ENCODE measurements at regions not wholly inside any gene's neighbourhood (a gene's known extent, or its start where the extent isn't known, plus 50 kb on each side); places are given as distances from the start of the nearest gene placed in this dataset.

DNA sequence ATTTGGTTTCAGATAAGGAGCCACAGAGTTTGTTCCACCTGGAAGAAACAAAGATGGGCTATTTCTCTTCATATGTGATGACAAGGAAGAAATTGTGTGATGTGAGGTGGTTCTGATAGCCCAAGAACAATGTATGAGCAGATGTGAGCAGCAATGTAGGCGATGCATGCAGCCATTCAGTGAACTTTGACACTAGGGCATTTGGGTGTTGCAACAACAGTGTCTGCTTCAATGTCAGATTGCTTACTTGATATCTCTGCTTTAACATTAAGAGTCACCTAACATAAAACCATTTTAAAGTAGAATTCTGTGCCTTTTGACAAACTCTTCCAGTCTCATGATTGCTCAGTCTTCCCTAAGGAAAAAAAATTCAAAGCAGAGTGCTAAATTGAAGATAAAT, 865.4 kb downstream of the SLITRK6 start:
- TF ChIP-seq, protein P1, sequence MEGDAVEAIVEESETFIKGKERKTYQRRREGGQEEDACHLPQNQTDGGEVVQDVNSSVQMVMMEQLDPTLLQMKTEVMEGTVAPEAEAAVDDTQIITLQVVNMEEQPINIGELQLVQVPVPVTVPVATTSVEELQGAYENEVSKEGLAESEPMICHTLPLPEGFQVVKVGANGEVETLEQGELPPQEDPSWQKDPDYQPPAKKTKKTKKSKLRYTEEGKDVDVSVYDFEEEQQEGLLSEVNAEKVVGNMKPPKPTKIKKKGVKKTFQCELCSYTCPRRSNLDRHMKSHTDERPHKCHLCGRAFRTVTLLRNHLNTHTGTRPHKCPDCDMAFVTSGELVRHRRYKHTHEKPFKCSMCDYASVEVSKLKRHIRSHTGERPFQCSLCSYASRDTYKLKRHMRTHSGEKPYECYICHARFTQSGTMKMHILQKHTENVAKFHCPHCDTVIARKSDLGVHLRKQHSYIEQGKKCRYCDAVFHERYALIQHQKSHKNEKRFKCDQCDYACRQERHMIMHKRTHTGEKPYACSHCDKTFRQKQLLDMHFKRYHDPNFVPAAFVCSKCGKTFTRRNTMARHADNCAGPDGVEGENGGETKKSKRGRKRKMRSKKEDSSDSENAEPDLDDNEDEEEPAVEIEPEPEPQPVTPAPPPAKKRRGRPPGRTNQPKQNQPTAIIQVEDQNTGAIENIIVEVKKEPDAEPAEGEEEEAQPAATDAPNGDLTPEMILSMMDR (IDR thresholded peaks at IDR 0.05) = no peak
- no peak for TF ChIP-seq POLR2A (IDR thresholded peaks at IDR 0.05)

Data from adrenal gland (tissue), 5 donors.